H1 (cell line): ENCODE measurements at regions not wholly inside any gene's neighbourhood (a gene's known extent, or its start where the extent isn't known, plus 50 kb on each side); places are given as distances from the start of the nearest gene placed in this dataset.

Experiments used
- ATF3 ChIP-seq: IDR thresholded peaks from 2 replicates; pipeline ENCODE4 v1.6.1; 2011; ENCODE audit warnings: low read depth, mild to moderate bottlenecking, low read length; ENCODE audit not compliant: insufficient read depth
- CTCF ChIP-seq, 3 experiments: IDR thresholded peaks; 1 replicate in 2 of 3; 2 replicates in 1 of 3; pipeline versions ENCODE4 v1.5.1 to v1.6.1; 2011; ENCODE audit warnings: low read length in 3 of 3, mild to moderate bottlenecking in 3 of 3, inconsistent platforms in 2 of 3, low read depth in 1 of 3, moderate library complexity in 1 of 3; ENCODE audit not compliant: insufficient read depth in 1 of 3; ENCODE audit errors: control extremely low read depth in 1 of 3
- EZH2 ChIP-seq: fragments of 200-600 bp; sonication (generic); IDR thresholded peaks from 2 replicates; pipeline ENCODE4 v1.7.1; 2012; ENCODE audit warnings: low read depth, mild to moderate bottlenecking, moderate library complexity, low read length, inconsistent platforms; ENCODE audit not compliant: severe bottlenecking
- JUND ChIP-seq: IDR thresholded peaks from 2 replicates; pipeline ENCODE4 v1.6.1; 2011; ENCODE audit warnings: mild to moderate bottlenecking, improper control_type of control experiment, low read length
- POLR2A ChIP-seq, 2 experiments: IDR thresholded peaks; 1 replicate in 1 of 2; 2 replicates in 1 of 2; pipeline ENCODE4 v1.6.1; 2011; ENCODE audit warnings: low read depth in 2 of 2, low read length in 2 of 2, mild to moderate bottlenecking in 2 of 2; ENCODE audit errors: control extremely low read depth in 1 of 2
- SP1 ChIP-seq: IDR thresholded peaks from 2 replicates; pipeline ENCODE4 v1.6.1; 2011; ENCODE audit warnings: low read depth, low read length

- no peak for TF ChIP-seq JUND
- no peak for TF ChIP-seq EZH2
- TF ChIP-seq POLR2A (IDR thresholded peaks at IDR 0.05; ENCODE audit: control extremely low read depth in 1 of 2, low read depth in 2 of 2, low read length in 2 of 2), result no peak
- TF ChIP-seq CTCF (IDR thresholded peaks at IDR 0.05; ENCODE audit: control extremely low read depth in 1 of 3, insufficient read depth in 1 of 3, low read depth in 1 of 3, low read length in 3 of 3), result no peak
- no peak for TF ChIP-seq ATF3
- no peak for TF ChIP-seq SP1
Measured at GRCh38 chr9:85283421-85283820, 458.3 kb downstream of the AGTPBP1 start.
